HG03103 (cell line): ENCODE measurements at regions not wholly inside any gene's neighbourhood (a gene's known extent, or its start where the extent isn't known, plus 50 kb on each side); places are given as distances from the start of the nearest gene placed in this dataset.

Experiments
- ATAC-seq: cut with Tn5 transposase; IDR thresholded peaks from one replicate; pipeline ENCODE4 v1.9.1; 2021; ENCODE audit warnings: low read depth; ENCODE audit not compliant: unreplicated experiment

DNA sequence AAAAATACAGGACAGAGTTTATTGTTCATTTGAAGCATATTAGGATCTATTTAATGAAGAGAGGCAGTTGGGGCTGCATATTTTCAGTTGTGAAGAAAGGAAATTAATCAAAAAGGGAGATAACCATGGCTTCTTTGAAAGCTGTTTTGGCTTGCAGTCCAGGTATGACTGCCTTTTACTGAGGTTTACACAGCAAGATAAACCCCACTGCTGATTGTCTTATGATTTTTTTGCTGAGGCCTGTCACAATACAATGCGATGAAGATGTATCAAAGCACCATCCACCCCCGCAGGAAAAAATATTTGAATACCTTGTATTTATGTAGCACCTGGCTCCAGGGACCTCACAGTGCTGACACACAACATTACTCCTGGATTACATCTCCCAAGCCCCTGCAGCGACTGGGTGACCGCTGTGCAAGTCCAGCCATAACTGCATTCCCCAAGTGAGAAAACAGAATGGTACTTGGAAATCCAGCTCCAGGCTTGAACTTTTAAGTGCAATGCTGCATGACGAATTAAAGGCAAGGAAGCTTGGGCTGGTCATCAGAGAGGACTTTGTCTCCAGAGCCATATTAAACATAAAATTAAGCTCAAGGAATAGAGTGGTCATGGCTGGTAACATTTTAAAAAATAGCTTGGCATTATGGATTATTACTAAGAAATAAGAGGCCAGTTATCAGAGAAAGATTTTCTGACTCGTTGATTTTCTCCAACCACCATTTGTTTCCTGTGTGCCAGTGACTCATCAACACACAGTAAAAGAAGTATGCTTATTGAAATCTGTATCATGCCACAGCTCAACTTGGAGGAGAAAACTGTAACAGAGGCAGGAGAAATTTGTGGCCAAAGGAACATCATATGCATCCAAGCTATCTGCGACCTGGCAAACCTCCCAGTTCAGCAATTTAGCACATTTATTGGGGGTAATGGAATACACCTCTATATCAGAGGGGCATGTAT is 374.2 kb downstream of the MAN2A1 start:
- ATAC-seq = no peak

DNA sequence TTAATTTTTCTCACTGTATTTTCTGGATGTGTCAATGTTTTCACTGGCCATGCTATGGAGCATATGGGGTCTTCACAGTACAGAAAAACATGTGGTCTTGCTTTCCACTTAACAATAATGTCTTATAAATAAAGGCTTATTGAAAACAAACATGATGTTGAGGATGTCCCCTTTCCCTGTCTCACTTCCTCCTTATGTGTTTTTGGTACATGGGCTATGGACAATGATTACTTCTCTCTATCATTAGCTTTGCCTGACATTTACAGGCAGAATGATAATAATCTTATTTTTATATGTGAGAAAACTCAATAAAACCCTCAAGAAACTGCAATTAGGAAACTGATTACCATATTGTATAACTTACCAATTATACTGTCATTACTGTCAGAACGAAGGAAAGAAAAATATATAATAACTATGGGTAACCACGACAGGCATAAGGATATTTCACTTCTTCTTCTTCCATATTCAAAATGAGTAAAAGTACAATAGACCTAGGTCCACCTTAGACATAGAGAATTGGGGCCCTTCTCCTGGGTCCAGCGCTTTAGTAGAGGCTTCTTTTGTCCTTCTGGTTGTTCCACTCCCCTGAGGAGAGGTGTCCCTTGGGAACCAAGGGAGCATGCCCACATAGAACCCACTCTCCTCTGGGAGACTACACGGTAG is 375.0 kb downstream of the MAN2A1 start:
- ATAC-seq = no peak

DNA sequence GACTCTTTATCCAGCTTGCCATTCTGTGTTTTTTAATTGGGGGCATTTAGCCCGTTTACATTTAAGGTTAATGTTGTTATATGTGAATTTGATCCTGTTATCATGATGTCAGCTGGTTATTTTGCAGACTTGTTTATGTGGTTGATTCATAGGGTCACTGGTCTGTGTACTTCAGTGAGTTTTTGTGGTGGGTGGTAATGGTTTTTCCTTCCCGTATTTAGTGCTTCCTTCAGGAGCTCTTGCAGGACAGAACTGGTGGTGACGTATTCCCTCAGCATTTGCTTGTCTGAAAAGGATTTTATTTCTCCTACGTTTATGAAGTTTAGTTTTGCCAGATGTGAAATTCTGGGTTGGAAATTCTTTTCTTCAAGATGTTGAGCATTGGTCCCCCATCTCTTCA is 381.1 kb downstream of the MAN2A1 start:
- ATAC-seq = no peak

DNA sequence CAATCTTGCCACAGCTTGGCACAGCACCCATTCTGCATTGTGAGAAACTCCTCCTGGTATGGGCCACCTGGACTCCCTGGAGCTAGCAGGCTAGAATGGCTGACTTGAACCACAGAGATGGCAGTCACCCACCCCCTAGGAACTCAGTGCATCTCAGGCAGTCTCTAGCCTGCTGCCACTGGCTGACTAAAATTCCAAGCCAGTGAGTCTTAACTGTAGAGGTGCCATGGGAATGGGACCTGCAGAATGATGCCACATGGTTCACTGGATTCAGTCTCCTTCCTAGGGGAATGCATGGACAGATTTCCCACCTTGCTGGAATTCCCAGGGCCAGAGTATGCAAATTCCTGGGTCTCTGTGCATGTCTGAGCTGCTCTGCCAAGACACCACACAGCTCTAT is 382.9 kb downstream of the MAN2A1 start:
- no peak for ATAC-seq

DNA sequence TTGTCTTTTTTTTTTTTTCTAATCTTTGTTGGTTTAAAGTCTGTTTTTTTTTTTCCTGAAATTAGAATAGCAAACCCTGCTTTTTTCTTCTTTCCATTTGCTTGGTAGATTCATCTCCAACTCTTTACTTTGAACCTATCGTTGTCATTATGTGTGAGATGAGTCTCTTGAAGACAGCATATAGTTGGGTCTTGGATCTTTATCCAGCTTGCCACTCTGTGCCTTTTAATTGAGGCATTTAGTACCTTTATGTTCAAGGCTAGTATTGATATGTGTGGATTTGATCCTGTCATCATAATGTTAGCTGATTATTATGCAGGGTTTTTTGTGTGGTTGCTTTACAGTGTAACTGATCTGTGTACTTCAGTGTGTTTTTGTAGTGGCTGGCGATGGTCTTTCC is 383.8 kb downstream of the MAN2A1 start:
- ATAC-seq = no peak

DNA sequence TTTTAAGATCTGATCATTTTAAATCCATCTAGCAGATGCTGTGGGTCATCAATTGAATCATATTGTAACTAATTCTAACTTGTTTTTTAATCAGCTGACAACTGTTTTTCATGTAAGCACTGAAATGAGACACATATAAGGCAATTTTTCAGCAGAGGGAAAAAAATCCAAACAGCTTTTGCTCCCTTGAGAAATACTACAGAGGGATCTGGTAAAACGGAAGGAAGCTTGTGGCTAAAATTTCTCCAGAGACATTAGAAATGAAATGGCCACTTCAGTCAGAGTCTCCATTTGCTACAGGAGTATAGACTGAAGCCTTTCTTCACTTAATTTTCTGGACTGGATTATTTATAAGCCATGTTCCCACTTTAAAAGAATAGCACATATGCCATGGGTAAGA is 385.9 kb downstream of the MAN2A1 start:
- ATAC-seq = no peak

DNA sequence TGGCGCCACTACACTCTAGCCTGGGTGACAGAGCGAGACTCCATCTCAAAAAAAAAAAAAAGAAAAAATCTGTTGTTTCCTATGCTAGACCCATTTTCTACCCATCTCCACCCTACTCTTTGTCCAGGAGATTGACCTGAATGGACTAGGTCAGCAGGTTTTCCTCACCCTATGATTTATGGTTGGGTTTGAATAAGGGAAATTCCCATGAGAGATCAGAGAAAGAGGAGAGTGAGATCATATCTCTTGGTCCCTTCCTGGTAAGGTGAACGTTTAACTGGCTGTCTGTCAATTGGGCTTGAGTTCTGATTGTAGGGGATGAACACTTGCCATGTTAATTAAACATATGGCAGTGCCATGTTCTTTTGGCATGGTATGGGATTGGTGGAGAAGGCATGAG is 387.4 kb downstream of the MAN2A1 start:
- no peak for ATAC-seq

DNA sequence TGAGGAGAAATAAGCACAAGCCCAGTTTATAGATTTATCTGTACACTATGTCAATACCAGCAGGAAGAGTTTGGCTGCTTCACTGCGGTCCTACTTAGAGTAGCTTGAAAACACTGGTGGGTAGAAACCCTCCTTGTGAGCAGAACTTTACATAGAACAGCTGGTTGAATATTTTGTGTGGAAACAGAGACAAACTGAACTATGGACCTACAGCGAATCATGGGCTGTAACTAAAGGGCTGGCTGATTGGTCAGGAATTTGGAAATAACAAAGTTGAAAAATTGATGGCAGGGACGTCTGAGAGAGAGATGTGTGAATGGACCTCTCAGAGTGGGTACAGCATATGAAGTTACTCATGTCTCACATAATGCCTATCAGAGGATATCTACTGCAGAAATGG is 392.5 kb downstream of the MAN2A1 start:
- no peak for ATAC-seq

DNA sequence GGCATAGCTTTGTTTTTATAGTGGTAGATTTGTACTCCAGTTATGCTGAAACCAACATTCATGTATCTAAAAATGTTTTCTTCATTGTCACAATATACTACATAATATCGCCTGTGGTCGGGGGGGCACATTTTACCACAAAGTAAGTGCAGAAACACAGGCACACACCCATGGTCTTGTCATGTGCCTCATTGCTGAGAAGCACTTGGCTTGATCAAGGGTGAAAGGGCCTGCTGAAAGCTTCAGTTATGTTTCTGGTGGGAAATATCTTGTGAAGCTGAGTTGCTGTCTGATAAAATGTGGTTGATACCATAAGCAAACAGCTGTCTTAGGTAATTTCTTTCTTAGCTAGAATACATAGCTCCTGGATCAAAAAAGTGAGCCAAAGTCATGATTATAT is 393.1 kb downstream of the MAN2A1 start:
- ATAC-seq = no peak

DNA sequence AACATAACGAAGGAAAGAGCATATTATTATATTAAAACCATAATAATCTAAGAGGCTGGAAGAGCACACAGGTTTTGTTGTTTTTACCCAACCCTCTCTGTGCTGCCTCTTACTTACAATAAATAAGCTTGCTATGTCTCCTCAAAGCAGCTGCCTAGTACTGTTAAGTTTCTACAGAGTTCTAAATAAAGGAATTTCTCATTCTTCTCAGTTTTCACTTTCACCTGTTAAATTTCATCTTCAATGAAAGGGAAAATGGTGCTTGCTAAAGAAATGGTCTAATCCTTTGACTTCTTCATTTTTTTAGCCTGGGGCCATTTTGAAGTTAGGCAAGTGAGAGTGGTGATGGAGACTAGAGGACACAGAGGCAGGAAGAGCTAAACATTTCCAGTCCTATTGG is 396.1 kb downstream of the MAN2A1 start:
- ATAC-seq = no peak

DNA sequence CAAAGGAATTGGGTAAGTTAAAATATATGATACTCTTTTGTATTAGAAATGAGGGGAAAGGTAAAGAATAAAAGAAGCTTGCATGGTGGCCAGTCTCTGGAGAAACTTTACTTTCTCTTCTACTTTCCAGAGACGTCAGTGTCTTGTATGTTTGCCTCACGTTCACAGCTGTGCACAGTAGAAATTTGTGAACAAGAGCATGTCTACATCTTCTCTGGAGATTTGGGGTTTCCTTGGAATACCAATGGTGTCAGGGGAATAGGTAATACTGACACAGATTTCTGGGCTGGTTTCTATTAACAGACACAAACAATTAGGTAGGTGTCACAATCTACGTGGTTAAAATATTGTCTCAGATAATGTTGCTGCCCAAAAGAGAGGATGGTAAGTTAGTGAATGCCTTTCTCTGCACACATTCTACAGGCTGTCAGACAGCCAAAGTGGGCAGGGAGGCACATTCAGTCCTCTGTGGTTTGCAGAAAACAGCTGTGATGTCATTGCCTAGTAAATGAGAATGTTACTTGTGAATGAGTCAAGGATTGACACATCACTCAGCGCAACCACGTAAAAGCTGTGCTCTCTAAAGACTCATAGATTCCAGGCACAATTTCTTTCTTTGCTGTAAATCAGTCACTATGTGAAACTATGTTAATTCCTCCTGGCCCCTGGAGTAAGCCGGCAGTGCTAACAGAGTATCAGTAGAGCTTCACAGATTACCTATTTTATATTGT is 397.1 kb downstream of the MAN2A1 start:
- ATAC-seq = no peak

DNA sequence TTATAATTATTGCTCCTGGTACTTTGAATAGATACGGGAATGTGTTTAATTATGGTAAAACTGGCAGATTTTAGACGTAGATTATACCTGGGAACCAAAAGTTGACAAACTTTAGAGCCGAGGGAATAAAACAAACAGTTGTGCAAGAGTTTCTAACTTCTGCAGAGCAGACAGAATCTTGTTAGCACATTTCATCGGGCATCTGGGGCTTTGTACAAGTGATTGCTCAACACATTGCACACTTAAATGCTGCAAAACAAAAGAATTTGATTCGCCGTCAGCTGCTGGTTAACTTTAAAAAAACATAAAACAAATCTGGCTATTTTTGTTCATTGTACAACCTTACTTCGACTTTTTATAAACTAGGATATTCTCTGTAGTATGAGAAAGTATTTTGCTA is 398.1 kb downstream of the MAN2A1 start:
- ATAC-seq = no peak

DNA sequence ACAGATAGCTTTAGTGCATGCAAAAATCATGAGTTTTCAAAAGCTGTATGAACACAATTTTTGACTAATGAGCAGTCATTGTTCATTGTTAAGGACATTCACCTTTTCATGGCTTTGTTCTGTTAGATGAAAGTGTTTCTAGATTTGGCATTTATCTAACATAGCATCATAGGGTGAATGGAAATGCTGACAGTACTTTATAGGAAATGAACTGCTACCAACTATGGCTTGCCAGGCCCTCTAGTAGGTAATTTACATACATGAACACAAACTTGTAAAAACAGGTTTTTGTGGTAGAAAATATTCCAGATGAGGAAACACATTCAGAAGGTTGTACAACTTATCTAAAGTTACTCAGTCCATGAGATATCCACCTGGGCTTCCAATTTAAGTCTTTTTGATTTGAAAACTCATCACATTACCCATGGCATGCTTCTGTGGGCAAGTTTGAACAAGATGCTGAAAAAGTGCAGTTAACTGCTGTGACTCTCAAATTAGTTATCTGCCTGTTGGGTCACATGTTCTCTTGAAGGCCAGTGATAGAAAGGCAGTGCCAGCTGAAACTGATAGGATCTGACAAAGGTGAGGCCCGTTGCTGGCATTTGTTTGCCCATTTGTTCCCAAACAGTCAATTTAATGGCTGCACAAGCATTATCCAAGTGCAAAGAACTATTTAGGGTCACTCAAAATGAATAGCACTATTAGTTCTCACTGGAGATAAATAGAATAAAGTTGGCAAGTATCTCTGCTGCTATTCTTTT is 399.1 kb downstream of the MAN2A1 start:
- no peak for ATAC-seq

DNA sequence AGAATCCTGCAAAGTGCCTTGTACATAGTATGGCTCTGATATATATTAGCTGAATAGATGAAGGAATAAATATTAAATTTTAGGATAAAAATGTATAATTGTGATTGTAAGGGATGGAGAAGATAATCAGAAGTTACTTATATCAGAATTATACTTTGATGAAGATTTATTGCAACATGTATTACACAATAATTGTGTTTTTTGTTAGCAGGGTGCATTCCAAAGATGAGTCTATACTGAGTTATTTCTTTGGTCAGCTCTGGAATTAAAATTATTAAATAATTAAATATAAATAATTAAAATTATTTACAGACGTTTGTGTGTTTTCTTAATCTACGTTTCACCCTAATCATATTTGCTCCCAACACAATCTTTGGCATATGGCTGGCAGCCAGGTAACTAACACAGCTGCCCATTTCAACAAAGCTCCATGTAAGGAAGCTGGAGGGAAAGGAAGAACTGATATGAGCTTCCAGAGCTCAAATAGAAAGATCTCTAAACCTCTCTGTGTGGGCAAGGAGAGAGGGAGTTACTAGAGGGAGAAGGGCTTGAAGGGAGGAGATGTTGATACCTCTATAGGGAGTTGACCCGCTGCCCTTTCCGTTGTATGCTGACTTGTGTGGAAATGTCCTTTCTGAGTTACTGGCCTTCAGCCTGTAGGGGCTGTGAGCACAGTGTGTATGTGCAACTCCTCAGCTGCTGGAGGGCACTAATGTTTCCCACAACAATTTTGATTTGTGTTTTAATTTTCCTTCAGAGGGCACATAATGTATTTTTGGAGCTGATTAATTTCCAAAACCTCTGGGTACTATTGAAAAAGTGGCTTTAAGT is 403.4 kb downstream of the MAN2A1 start:
- ATAC-seq = no peak

DNA sequence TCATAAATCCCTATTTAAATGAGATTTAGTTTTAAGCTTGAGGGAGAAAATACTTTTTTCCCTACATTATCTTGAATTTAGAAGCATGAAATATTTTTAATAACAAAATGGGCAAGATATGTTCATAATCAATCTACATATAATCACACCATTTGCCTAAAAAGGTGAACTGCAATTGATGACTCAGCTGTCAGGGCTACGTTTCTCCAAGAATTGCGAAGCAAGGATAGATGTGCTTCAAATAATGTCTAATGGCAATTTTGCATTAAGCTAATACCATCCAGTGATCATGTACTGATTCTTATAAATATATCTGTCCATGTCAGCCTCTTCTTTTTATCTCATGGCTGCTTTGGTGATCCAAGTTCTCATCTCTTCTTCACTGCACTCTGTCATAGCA is 404.4 kb downstream of the MAN2A1 start:
- ATAC-seq = no peak

DNA sequence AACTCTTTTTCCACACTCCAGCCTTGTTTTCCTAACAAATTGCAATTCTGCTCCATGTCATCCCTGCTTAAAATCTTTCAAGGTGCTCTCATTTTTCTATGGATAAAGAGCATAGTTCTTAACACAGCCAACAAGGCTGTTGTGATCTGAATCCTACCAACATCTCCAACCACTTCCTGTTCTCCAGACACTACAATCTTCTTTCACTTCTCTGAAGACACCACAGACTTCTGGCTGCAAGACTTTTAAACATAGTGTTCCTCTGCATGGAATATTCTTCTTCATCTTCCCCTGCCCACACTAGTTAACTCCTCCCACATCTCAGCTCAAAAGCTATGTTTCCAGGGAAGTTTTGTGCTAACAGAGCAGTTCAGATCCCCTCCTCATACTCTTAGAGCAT is 404.8 kb downstream of the MAN2A1 start:
- no peak for ATAC-seq

DNA sequence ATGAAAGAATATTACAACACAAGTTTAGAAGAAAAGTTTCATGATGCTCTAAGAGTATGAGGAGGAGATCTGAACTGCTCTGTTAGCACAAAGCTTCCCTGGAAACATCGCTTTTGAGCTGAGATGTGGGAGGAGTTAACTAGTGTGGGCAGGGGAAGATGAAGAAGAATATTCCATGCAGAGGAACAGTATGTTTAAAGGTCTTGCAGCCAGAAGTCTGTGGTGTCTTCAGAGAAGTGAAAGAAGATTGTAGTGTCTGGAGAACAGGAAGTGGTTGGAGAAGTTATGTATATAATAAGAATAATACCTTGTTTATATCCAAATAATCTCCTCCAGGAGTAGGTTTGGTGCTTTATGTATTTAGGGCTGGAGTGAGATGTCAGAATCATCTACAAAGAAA is 406.7 kb downstream of the MAN2A1 start:
- no peak for ATAC-seq

DNA sequence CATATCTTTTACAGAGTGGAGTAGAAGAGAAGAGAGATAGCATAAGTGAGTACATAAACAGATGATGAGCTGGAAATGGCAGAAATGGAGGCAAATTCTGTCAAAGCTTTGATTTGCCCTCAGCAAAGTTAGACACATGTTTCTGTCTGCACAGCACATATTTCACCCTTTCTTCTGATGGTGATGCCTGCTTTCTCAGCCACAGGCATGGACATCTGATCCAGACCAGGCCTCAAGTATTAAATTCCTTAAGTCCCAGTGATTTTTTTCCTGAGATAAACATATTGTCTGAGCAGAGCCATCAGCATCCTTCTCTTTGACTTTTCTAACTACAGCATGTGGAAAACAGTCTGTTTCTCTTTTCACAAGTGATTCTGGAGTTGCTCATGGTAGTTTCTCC is 409.8 kb downstream of the MAN2A1 start:
- ATAC-seq = no peak

DNA sequence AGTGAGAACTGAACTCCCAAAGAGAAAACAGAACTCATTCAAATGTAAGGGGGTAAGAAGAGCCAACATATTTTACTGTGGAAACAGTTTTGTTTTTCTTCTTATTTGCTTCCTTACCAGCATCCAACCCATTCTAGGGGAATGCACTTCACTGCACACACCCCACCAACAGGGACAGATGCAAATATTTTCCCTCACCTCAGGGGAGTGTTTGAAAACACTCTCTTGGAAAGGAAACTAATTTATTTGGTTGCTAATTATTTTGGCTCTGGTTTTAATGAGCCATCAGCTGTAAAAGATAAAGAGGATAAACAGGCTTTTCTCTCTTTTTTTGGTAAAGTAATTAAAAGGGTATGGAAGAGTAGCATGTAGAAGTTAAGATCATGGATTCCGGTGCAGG is 413.4 kb downstream of the MAN2A1 start:
- no peak for ATAC-seq
